Tibial nerve (tissue), 4 donors: ENCODE measurements at regions not wholly inside any gene's neighbourhood (a gene's known extent, or its start where the extent isn't known, plus 50 kb on each side); places are given as distances from the start of the nearest gene placed in this dataset.

Experiments used
- DNase-seq, 2 donors: peaks; one replicate each; pipeline ENCODE4 v3.0.0-alpha.2; 2019; ENCODE audit warnings: low spot score in 2 of 2
- H3K27ac ChIP-seq, 4 donors: fragments of 200-600 bp; sonication (generic) in 3 of 4; one replicate each; pipeline ENCODE4 v1.5.1; 2017 to 2019; ENCODE audit warnings: mild to moderate bottlenecking in 1 of 4
- H3K27me3 ChIP-seq, 2 donors: fragments of 200-600 bp; sonication (generic) in 1 of 2; one replicate each; pipeline versions ENCODE4 v1.5.1 to v1.6.0; 2017 to 2019
- H3K36me3 ChIP-seq, 3 donors: fragments of 200-600 bp; sonication (generic); one replicate each; pipeline ENCODE4 v1.5.1; 2018 to 2019
- H3K4me1 ChIP-seq, 4 donors: fragments of 200-600 bp; sonication (generic) in 3 of 4; one replicate each; pipeline ENCODE4 v1.5.1; 2017 to 2019
- H3K4me3 ChIP-seq, 4 donors: fragments of 200-600 bp; sonication (generic) in 3 of 4; one replicate each; pipeline ENCODE4 v1.5.1; 2017 to 2019; ENCODE audit warnings: mild to moderate bottlenecking in 1 of 4, moderate library complexity in 1 of 4
- H3K9me3 ChIP-seq, 4 donors: fragments of 200-600 bp; sonication (generic) in 3 of 4; one replicate each; pipeline ENCODE4 v1.5.1; 2017 to 2019
- CTCF ChIP-seq, 5 experiments: fragments of 200-600 bp in 3 of 5; fragments of 450-650 bp in 2 of 5; sonication (generic) in 3 of 5; IDR thresholded peaks; one replicate each; pipeline ENCODE4 v1.5.1; 2016 to 2019; ENCODE audit warnings: antibody characterized with exemption in 5 of 5, mild to moderate bottlenecking in 3 of 5, moderate library complexity in 2 of 5
- EP300 ChIP-seq, 2 donors: sonication (generic); formaldehyde crosslinking; IDR thresholded peaks; one replicate each; pipeline ENCODE4 v1.6.1; 2017; ENCODE audit warnings: antibody characterized with exemption in 2 of 2, mild to moderate bottlenecking in 1 of 2
- POLR2A ChIP-seq, 2 donors: fragments of 450-650 bp; IDR thresholded peaks; one replicate each; pipeline ENCODE4 v1.6.1; 2017; ENCODE audit warnings: antibody characterized with exemption in 2 of 2, mild to moderate bottlenecking in 2 of 2, moderate library complexity in 2 of 2
- WGBS, 2 donors: methylation state at CpG; one replicate each; pipeline ENCODE4 v1.1.5; 2018; 5-methylcytosine and 5-hydroxymethylcytosine counted together

- Histone ChIP-seq H3K27ac (no peak overlapping the region), H3K27me3 (no peaks in the 10 kb centered on the region), H3K4me1 (no peaks in the 10 kb centered on the region), H3K36me3 (no peaks in the 10 kb centered on the region), H3K9me3 (no peaks in the 10 kb centered on the region), H3K4me3 (no peak overlapping the region)
- DNase-seq = no peak
- 60 to 61% methylated on average over 6 of the region's 6 CpGs for WGBS, 2 donors
- no peak for TF ChIP-seq POLR2A (IDR thresholded peaks at IDR 0.05)
- no peak for TF ChIP-seq EP300 (IDR thresholded peaks at IDR 0.05)
- no peak for TF ChIP-seq CTCF (IDR thresholded peaks at IDR 0.05)
These were observed 372.9 kb upstream of the AUTS2 start for GRCh38 chr7:69225259-69225943.

- H3K4me1 ChIP-seq = no peaks in the 10 kb centered on the region
- no peaks in the 10 kb centered on the region for H3K36me3 ChIP-seq
- H3K9me3 ChIP-seq = no peaks in the 10 kb centered on the region
- WGBS, 2 donors = 86 to 89% methylated on average over 5 of the region's 5 CpGs
- peaks cover 0 to 11% of the 10 kb centered on the region in 2 donors for H3K27me3 ChIP-seq
- no peak for DNase-seq
- TF ChIP-seq POLR2A (IDR thresholded peaks at IDR 0.05) = no peak
- no peak for TF ChIP-seq EP300 (IDR thresholded peaks at IDR 0.05)
- no peak for TF ChIP-seq CTCF (IDR thresholded peaks at IDR 0.05)
- no peak overlapping the region for H3K4me3 ChIP-seq
- H3K27ac ChIP-seq = no peak overlapping the region
These were observed 370.0 kb upstream of the AUTS2 start for GRCh38 chr7:69228212-69228811.

DNA sequence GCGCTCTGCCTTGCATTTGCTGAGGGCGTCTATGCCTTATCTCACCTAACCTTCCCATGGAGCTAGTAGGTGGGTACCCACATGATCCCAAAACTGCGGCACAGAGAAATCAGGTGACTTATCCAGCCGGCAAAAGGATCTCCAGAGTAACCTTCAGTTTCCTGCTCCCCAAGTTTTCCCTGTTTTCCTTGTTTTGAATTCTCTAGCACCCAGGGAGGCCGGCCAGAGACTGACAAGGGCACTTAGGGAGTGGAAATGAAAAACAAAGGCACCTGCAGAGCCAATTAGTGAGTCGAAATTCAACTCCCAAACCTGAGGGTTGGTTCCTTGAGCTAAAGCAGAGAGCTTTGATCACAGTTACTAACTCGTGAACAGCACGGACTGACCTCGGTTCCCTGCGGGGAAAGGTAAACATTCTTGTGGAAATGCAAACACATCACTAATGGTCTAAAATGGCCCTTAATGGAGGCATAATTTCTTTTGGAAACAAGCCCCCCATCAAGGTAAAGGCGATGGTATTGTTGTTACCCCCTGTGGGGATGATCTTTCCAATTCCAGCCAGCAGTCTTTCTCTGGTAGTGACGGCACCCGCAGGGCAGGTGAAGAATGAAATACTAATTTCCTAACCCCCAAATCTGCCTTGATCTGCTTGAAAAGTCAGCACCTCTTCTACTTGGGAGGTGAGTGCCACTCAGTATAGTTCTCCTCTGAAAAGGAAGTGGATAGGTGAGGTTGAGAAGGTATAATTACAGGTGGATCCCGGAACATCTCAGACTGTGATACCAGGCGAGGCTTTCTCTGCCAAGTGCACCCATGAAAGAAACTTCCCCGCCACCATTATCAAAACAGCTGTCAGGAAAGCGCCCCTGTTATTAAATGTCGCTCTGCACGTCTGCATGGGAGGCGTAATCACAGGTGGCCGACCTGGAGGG lies 365.6 kb upstream of the AUTS2 start:
- Histone ChIP-seq H3K4me3 (no peak overlapping the region), H3K27ac (no peak overlapping the region), H3K36me3 (no peaks in the 10 kb centered on the region), H3K27me3 (peaks cover 0 to 11% of the 10 kb centered on the region in 2 donors), H3K9me3 (no peaks in the 10 kb centered on the region), H3K4me1 (no peaks in the 10 kb centered on the region)
- no peak for DNase-seq
- WGBS, 2 donors = 45 to 47% methylated on average over 21 of the region's 21 CpGs
- no peak for TF ChIP-seq CTCF (IDR thresholded peaks at IDR 0.05)
- no peak for TF ChIP-seq POLR2A (IDR thresholded peaks at IDR 0.05)
- TF ChIP-seq EP300 (IDR thresholded peaks at IDR 0.05) = no peak

DNA sequence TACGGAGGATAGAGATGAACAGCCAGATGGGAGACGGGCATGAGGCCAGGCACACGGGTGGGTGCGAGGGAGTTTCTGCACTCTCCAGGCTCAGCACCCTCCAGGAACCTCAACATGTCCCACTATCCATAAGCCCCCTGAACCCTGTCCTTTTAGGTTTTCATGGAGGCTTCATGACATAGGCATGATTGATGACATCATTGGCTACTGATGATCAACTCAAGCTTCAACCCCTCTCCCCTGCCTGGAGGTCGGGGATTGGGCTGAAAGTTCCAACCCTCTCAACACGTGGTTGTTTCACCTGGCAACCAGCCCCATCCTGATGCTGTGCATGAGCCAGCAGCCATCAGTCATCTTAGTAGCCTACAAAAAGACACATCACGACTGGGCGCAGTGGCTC lies 360.7 kb upstream of the AUTS2 start:
- H3K27me3 ChIP-seq = peaks cover 0 to 8% of the 10 kb centered on the region in 2 donors
- H3K4me1 ChIP-seq = no peaks in the 10 kb centered on the region
- H3K4me3 ChIP-seq = no peak overlapping the region
- no peak overlapping the region for H3K27ac ChIP-seq
- WGBS, 2 donors = 79 to 81% methylated on average over 8 of the region's 8 CpGs
- no peaks in the 10 kb centered on the region for H3K36me3 ChIP-seq
- no peak for DNase-seq
- TF ChIP-seq EP300 (IDR thresholded peaks at IDR 0.05) (no peak), POLR2A (IDR thresholded peaks at IDR 0.05) (no peak), CTCF (IDR thresholded peaks at IDR 0.05) (no peak)
- H3K9me3 ChIP-seq = no peaks in the 10 kb centered on the region

DNA sequence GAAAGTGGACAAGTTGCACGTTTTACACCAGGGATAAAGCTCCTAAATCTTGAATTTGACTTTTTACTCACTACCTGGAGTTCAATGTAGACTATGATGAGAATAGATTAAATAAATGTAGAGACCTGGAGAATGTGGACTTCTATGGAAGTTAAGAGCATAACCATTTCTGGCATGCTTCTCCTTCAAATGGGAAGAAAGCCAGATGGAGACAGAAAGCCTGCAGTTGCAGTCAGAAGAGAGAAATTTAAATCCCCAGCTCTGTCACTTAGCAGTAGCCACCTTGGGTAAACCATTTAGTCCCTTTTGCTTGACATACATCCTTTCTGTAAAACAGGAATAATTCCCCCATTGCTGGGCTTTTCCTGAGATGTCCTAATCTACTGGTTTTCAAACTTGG lies 355.3 kb upstream of the AUTS2 start:
- DNase-seq = no peak
- Histone ChIP-seq H3K27me3 (no peaks in the 10 kb centered on the region), H3K27ac (no peak overlapping the region), H3K4me1 (peaks cover 0 to 7% (median 2%) of the 10 kb centered on the region in 4 donors), H3K9me3 (no peaks in the 10 kb centered on the region), H3K4me3 (no peak overlapping the region), H3K36me3 (no peaks in the 10 kb centered on the region)
- TF ChIP-seq POLR2A (IDR thresholded peaks at IDR 0.05) = no peak
- no peak for TF ChIP-seq EP300 (IDR thresholded peaks at IDR 0.05)
- TF ChIP-seq CTCF (IDR thresholded peaks at IDR 0.05) = no peak
- 82 to 86% methylated on average over 1 of the region's 1 CpG for WGBS, 2 donors
